ENCODE measurements at regions not wholly inside any gene's neighbourhood (a gene's known extent, or its start where the extent isn't known, plus 50 kb on each side); places are given as distances from the start of the nearest gene placed in this dataset.

GRCh38 chr4:32043248-32043633, 1323.1 kb downstream of the PCDH7 start:
- intact Hi-C loops (cut with DNase I) = no loop called here
- Histone ChIP-seq H3K27ac (replicated peaks in 1 of 4) (no peak overlapping the region), H3K4me1 (peaks cover 0 to 11% (median 6%) of the 10 kb centered on the region in 4 donors), H3K9me3 (no peaks in the 10 kb centered on the region), H3K27me3 (no peaks in the 10 kb centered on the region), H3K4me3 (no peak overlapping the region), H3K36me3 (no peaks in the 10 kb centered on the region)
- DNase-seq (ENCODE audit: extremely low spot score) = no peak
- TF ChIP-seq CTCF (IDR thresholded peaks at IDR 0.05) (no peak), EP300 (IDR thresholded peaks at IDR 0.05) (no peak), POLR2A (IDR thresholded peaks at IDR 0.05; ENCODE audit: low read depth) (no peak), POLR2AphosphoS5 (IDR thresholded peaks at IDR 0.05) (no peak)
- 40% methylated on average over 2 of the region's 2 CpGs for WGBS

GRCh38 chr4:32061916-32062315, 1341.7 kb downstream of the PCDH7 start:
- no peaks in the 10 kb centered on the region for H3K4me1 ChIP-seq
- H3K27me3 ChIP-seq = no peaks in the 10 kb centered on the region
- no peak for TF ChIP-seq EP300 (IDR thresholded peaks at IDR 0.05)
- TF ChIP-seq POLR2A (IDR thresholded peaks at IDR 0.05; ENCODE audit: low read depth) = no peak
- TF ChIP-seq CTCF (IDR thresholded peaks at IDR 0.05) = no peak
- no peak for TF ChIP-seq POLR2AphosphoS5 (IDR thresholded peaks at IDR 0.05)
- intact Hi-C loops (cut with DNase I) = no loop called here
- H3K4me3 ChIP-seq = no peak overlapping the region
- no peaks in the 10 kb centered on the region for H3K9me3 ChIP-seq
- no peak overlapping the region for H3K27ac ChIP-seq (replicated peaks in 1 of 4)
- no peaks in the 10 kb centered on the region for H3K36me3 ChIP-seq
- DNase-seq (ENCODE audit: extremely low spot score) = no peak
- 89% methylated on average over 2 of the region's 2 CpGs for WGBS

- no peak overlapping the region for H3K4me3 ChIP-seq
- H3K4me1 ChIP-seq = no peaks in the 10 kb centered on the region
- H3K27me3 ChIP-seq = no peaks in the 10 kb centered on the region
- H3K27ac ChIP-seq (replicated peaks in 1 of 4) = no peak overlapping the region
- H3K36me3 ChIP-seq = no peaks in the 10 kb centered on the region
- 45% methylated on average over 2 of the region's 2 CpGs for WGBS
- no peaks in the 10 kb centered on the region for H3K9me3 ChIP-seq
- DNase-seq (ENCODE audit: extremely low spot score) = no peak
- intact Hi-C loops (cut with DNase I) = no loop called here
- no peak for TF ChIP-seq EP300 (IDR thresholded peaks at IDR 0.05)
- no peak for TF ChIP-seq POLR2AphosphoS5 (IDR thresholded peaks at IDR 0.05)
Observed at GRCh38 chr4:32073542-32073941, 1353.4 kb downstream of the PCDH7 start.

- DNase-seq (ENCODE audit: extremely low spot score) = no peak
Observed at GRCh38 chr4:32087211-32087610, 1367.0 kb downstream of the PCDH7 start.

GRCh38 chr4:32094987-32095386, 1374.8 kb downstream of the PCDH7 start:
- intact Hi-C loops (cut with DNase I) = no loop called here
- Histone ChIP-seq H3K27me3 (no peaks in the 10 kb centered on the region), H3K9me3 (no peaks in the 10 kb centered on the region), H3K4me1 (no peaks in the 10 kb centered on the region), H3K36me3 (no peaks in the 10 kb centered on the region), H3K27ac (replicated peaks in 1 of 4) (no peak overlapping the region), H3K4me3 (no peak overlapping the region)
- DNase-seq (ENCODE audit: extremely low spot score) = no peak
- TF ChIP-seq POLR2AphosphoS5 (IDR thresholded peaks at IDR 0.05) (no peak), CTCF (IDR thresholded peaks at IDR 0.05) (no peak), EP300 (IDR thresholded peaks at IDR 0.05) (no peak), POLR2A (IDR thresholded peaks at IDR 0.05; ENCODE audit: low read depth) (no peak)
- WGBS = 95% methylated on average over 2 of the region's 2 CpGs

More at GRCh38 chr4:32087211-32087610, 1367.0 kb downstream of the PCDH7 start:
- H3K4me1 ChIP-seq = no peaks in the 10 kb centered on the region
- H3K27ac ChIP-seq (replicated peaks in 1 of 4) = no peak overlapping the region
- no peak for TF ChIP-seq POLR2A (IDR thresholded peaks at IDR 0.05; ENCODE audit: low read depth)
- no peak for TF ChIP-seq POLR2AphosphoS5 (IDR thresholded peaks at IDR 0.05)
- no peak for TF ChIP-seq CTCF (IDR thresholded peaks at IDR 0.05)
- TF ChIP-seq EP300 (IDR thresholded peaks at IDR 0.05) = no peak
- H3K9me3 ChIP-seq = no peaks in the 10 kb centered on the region
- H3K27me3 ChIP-seq = no peaks in the 10 kb centered on the region
- whole genome bisulfite sequencing = 70% methylated on average over 1 of the region's 2 CpGs
- no peak overlapping the region for H3K4me3 ChIP-seq
- no peaks in the 10 kb centered on the region for H3K36me3 ChIP-seq
- intact Hi-C loops (cut with DNase I) = no loop called here
